ENCODE measurements at regions not wholly inside any gene's neighbourhood (a gene's known extent, or its start where the extent isn't known, plus 50 kb on each side); places are given as distances from the start of the nearest gene placed in this dataset.

DNA sequence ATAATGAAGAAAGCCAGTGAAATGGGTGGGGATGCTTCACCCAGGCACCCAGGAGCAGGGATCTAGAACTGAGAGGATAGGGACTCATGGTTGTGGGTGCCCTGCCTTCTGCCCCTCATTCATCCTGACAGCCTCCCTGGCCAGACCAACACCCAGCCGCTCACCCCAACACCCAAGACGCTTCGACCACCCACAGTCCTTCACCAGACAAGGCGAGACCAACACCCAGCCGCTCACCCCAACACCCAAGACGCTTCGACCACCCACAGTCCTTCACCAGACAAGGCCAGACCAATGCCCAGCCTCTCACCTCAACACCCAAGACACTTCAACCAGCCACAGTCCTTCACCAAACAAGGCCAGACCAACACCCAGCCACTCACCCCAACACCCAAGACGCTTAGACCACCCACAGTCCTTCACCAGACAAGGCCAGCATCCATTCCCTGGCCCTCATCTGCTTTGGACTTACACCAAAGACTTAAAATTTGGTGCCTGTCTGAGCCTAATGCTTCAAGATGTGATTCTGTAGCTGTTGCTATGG, 131.5 kb downstream of the ANKRD60 start:
- POLR2A ChIA-PET, result no interaction called here
- FAIRE-seq (no peak), DNase-seq (ENCODE audit: low read depth in 1 of 2, low spot score in 1 of 2) (no peak), ATAC-seq (no peak)
- Histone ChIP-seq H3K4me3 (no peak overlapping the region), H3K27ac (no peak overlapping the region), H3K4me2 (no peak overlapping the region), H3K9me3 (no peaks in the 10 kb centered on the region), H3K4me1 (no peaks in the 10 kb centered on the region)
- no peak for TF ChIP-seq CHD2 (IDR thresholded peaks at IDR 0.05; ENCODE audit: low read length, partially characterized antibody)
- TF ChIP-seq EHF (CRISPR knock-in tag; IDR thresholded peaks at IDR 0.05), result no peak
- no peak for TF ChIP-seq CBX2 (IDR thresholded peaks at IDR 0.05; ENCODE audit: borderline replicate concordance, low read depth)
- TF ChIP-seq RFX5 (IDR thresholded peaks at IDR 0.05), result no peak
- no peak for TF ChIP-seq MAZ (IDR thresholded peaks at IDR 0.05; ENCODE audit: borderline replicate concordance, low read depth, low read length)
- no peak for TF ChIP-seq HEYL (CRISPR knock-in tag; IDR thresholded peaks at IDR 0.05)
- no peak for TF ChIP-seq KDM5A (IDR thresholded peaks at IDR 0.05)
- no peak for TF ChIP-seq USF2 (IDR thresholded peaks at IDR 0.05)
- TF ChIP-seq FOXS1 (CRISPR knock-in tag; IDR thresholded peaks at IDR 0.05), result no peak
- 57% methylated on average over 8 of the region's 8 CpGs for WGBS (ENCODE audit: missing lambda C conversion rate)
- CTCF ChIA-PET, result interaction anchor here (1.1 to 2.9 kb wide), 4 partner anchors 10 to 69 kb away, joined by 4 to 12 read pairs (median 6); no protein-coding TSS in a partner anchor

- CTCF ChIA-PET, result interaction anchor here (1.0 kb wide), 1 partner anchor 17 kb away, joined by 3 read pairs; no protein-coding TSS in a partner anchor
These were observed 133.8 kb downstream of the ANKRD60 start for GRCh38 chr20:58094698-58095097.

More at GRCh38 chr20:58094698-58095097, 133.8 kb downstream of the ANKRD60 start:
- TF ChIP-seq KDM1A (IDR thresholded peaks at IDR 0.05; ENCODE audit: low read depth) (no peak), CEBPB (IDR thresholded peaks at IDR 0.05) (no peak), REST (IDR thresholded peaks at IDR 0.05) (no peak), HOXA7 (CRISPR knock-in tag; IDR thresholded peaks at IDR 0.05) (no peak), PBX3 (IDR thresholded peaks at IDR 0.05) (no peak), MAZ (IDR thresholded peaks at IDR 0.05; ENCODE audit: borderline replicate concordance, low read depth, low read length) (no peak), GATA3 (IDR thresholded peaks at IDR 0.05; ENCODE audit: borderline replicate concordance) (no peak)
- POLR2A ChIA-PET, result no interaction called here
- H3K27ac ChIP-seq, result peak overlapping the region in 1 of 2 experiments; percentile 27; a peak in 1 of 6 replicates
- ATAC-seq (no peak), FAIRE-seq (no peak), DNase-seq (ENCODE audit: low read depth in 1 of 2, low spot score in 1 of 2) (no peak)
- H3K9me3 ChIP-seq, result no peaks in the 10 kb centered on the region
- no peaks in the 10 kb centered on the region for H3K4me1 ChIP-seq
- H3K4me3 ChIP-seq, result no peak overlapping the region
- H3K4me2 ChIP-seq, result no peak overlapping the region
- 38% methylated on average over 4 of the region's 4 CpGs for WGBS (ENCODE audit: missing lambda C conversion rate)

Data from A549 (cell line).